Fibroblast of mammary gland (primary cell): ENCODE measurements at regions not wholly inside any gene's neighbourhood (a gene's known extent, or its start where the extent isn't known, plus 50 kb on each side); places are given as distances from the start of the nearest gene placed in this dataset.
A peak's percentile ranks its signal among the peaks of the same experiment; 100 is the strongest.

Experiments
- DNase-seq: peaks from one replicate; pipeline ENCODE4 v3.0.0-alpha.2; 2010; ENCODE audit warnings: low read depth
- H3K4me3 ChIP-seq: 2 replicates; pipeline ENCODE4 v1.5.1; 2011; ENCODE audit warnings: low read depth, mild to moderate bottlenecking, low read length, moderate library complexity; ENCODE audit not compliant: control insufficient read depth
- CTCF ChIP-seq: conservative IDR thresholded peaks from 2 replicates; pipeline ENCODE4 v1.5.1; 2011; ENCODE audit warnings: low read depth, low read length, inconsistent platforms; ENCODE audit not compliant: control insufficient read depth, insufficient read depth

- no peak overlapping the region for H3K4me3 ChIP-seq
- peak; percentile 65 for DNase-seq
Measured at GRCh38 chrX:10722851-10723250, 102.5 kb upstream of the MID1 start.

DNA sequence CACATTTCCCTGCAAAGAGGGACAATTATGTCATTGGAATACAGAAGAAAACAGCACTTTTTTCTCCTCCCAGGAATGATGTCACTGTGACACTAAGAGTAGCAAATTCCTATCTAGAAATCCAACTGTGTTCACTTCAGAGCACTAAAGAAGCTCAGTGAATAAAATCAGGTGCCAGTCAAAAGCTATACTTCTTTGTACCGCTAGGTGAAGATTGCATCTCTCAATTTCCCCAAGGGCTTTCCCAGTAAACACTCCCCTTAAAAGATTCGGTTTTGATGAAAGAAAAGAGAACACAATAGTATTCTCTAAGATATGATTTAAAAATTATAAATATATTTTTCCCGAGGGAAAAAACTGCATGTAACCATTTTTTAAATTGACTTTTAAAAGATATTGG lies 104.7 kb upstream of the MID1 start:
- TF ChIP-seq CTCF: peak; percentile 13
- H3K4me3 ChIP-seq: no peak overlapping the region
- DNase-seq: no peak

More at GRCh38 chrX:10722851-10723250, 102.5 kb upstream of the MID1 start:
- TF ChIP-seq CTCF: peak; percentile 83

DNA sequence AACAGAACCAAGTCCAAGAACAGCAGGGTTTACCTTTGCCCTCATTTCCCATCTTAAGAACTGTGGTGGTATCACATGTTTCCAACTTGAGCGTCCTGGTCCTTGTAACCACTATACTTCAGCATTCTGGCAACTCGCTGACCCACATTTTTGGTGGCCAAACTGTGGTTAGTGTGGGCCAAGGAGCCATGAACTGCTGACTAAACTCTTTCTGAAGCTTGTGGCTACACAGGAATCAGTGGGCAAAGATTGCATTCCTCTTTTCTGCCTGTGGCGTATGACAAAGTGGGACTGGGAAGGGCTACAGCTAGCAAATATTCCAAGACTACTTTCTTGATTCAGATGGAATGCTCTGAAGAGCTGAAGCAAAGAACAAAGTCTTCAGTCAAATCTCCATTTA lies 106.3 kb upstream of the MID1 start:
- TF ChIP-seq CTCF: no peak
- H3K4me3 ChIP-seq: no peak overlapping the region
- DNase-seq: peak; percentile 52

GRCh38 chrX:10728806-10729389 lies 108.5 kb upstream of the MID1 start:
- no peak for TF ChIP-seq CTCF
- no peak for DNase-seq
- no peak overlapping the region for H3K4me3 ChIP-seq

DNA sequence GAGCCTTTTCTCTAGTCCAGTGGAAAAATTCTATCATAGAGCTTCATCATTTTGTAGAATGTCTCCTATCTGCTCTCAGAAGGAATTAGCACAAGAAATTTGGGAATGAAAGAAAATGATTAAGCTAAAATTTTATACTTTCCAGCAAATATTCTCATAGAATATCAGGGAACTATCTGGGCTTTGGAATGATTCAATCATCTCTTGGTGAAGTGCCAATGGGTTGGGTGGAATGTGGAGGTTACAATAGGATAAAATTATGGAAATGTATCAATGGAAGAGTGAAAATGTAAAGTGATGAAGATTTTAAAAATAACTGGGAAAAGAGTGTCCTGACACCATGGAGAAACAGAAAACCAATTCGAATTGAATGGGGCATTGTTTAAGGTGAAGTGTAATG lies 119.0 kb upstream of the MID1 start:
- no peak for TF ChIP-seq CTCF
- H3K4me3 ChIP-seq: no peak overlapping the region
- no peak for DNase-seq

- no peak for TF ChIP-seq CTCF
- H3K4me3 ChIP-seq: no peak overlapping the region
- no peak for DNase-seq
Measured at GRCh38 chrX:10741003-10741402, 120.6 kb upstream of the MID1 start.

DNA sequence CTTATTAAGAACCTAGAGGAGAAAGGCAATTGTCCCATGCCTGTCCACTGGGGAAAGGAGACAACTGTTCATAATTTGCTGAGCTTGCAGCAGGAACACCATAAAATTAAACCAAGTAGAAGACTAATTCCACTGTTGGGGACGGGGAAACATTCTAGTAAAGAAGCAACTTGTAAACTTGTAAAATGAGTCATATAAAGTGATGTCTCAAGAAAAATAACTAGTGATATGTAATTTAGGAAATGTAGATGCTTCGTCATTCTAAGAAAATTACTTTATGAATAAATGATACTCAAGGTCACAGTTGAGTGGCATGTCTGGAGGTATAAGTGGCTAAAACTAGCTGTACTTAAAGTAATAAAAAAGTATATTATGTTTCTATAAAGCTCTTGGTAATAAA lies 121.2 kb upstream of the MID1 start:
- no peak overlapping the region for H3K4me3 ChIP-seq
- no peak for TF ChIP-seq CTCF
- DNase-seq: no peak
